ENCODE measurements at regions not wholly inside any gene's neighbourhood (a gene's known extent, or its start where the extent isn't known, plus 50 kb on each side); places are given as distances from the start of the nearest gene placed in this dataset.
"Not testable (repeated sequence)": the region's sequence is repeated elsewhere in the genome, so short reads cannot be mapped to it uniquely, and the experiment has no call there.

DNA sequence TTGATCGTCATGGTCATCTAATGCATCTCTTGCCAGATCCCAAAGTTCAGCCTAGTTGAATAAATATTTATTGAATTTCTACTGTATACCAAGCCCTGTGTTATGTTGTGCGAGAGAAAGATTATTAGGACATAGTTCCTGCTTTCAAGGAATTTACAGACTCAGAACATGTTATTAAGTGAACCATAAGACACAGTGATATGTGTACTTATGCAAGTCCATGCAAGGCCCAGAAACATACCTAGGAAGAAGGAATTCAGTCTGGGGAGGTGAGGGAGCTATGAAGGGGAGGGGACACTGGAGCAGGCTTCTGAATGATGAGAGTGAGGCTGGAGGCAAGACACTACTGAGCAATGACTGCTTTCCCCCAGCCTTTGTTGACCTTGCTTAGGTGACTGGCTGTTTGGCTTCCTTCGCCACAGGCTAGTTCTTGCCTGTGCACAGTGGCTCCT is 81.4 kb downstream of the ACAA2 start:
- no peak for DNase-seq

DNA sequence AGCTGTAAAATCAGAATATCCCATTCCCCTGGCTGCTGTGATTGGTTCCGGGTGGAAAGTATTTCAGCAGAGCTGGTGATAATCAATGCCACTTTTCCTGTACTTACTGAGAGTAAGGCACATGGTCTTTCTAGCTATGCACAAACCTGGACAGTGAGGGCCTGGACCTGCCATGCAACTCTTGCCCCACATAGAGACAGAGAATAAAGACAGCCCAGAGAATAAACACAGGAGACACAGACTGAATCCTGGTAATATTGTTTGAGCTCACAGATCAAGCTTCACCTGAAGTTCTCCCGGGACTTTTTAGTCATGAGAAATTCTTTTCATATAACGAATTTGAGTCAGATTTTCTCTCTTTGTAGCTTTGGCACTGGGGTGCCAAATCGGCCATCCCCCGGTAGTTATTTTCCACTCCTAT is 81.9 kb downstream of the ACAA2 start:
- DNase-seq, result no peak

DNA sequence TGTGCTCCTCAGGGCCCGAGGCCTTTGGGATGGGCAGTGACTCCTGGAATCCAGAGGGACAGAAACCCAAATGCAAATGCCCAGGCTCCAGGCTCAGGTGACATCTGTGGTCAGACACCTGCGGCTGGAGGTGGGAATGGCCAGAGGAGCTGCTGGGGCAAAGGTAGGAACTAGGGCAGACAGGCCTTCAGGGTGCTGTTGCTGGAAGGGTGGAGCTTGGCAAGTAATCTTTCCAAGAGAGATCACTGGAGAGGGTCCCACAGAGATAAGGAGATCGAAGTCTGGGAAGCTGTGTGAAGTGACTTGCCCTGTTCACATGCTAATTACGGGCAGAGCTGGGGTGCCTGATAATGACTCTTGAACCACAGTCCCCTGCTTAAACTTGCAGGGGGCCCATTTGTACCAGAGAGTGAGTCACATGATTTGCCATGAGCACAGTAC is 82.4 kb downstream of the ACAA2 start:
- no peak for DNase-seq

DNA sequence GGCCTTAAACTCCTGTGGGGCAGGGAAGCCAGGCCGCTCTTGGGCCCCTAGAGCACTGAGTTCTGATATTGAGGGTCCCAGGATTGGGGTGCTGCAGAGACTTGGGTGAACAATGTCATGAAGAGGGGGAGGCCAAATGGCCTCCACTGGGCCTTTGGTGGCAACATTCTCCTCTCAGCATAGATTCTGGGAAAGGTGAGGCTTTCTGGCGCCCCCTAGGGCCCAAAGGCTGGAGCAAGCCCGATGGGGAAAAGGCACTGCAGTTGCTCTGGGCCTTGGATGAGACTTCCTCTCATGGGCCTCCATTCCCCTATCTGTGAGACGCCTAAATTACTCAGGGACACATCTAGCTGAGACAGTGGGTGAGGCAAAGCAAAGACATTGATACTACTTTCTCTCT is 84.8 kb downstream of the ACAA2 start:
- no peak for DNase-seq

DNA sequence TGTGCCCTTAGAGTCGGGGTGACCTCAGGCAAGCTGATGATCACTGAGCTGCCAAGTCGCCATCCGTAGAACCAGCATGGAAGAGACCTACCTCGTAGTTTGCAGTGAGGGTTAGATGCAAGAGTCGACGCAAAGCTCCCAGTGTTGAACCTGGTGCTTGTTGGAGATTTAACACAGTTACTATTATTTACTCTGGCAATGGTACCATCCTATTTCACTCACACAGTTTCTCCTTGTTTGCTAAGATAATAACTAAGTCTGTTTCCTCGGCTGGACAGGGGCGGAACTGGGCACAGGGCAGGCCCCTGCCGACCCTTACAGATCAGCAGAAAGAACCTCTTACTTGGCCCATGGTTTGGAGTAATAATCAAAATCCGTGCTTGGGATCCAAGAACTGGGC is 85.5 kb downstream of the ACAA2 start:
- DNase-seq, result no peak

DNA sequence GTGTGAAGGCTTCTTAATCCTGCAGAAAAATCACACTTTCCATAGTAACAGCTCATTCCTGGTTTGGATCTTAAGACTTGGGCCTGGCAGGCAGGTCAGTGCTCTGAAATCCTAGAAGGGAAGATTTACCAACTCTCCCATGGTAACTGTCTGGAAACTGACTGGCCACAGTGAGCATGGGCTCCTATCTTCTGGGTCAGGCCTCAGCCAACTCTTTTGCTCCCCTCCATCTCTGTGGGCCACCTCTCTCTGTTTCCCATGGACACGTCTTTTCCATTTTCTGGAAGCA is 86.7 kb downstream of the ACAA2 start:
- no peak for DNase-seq

DNA sequence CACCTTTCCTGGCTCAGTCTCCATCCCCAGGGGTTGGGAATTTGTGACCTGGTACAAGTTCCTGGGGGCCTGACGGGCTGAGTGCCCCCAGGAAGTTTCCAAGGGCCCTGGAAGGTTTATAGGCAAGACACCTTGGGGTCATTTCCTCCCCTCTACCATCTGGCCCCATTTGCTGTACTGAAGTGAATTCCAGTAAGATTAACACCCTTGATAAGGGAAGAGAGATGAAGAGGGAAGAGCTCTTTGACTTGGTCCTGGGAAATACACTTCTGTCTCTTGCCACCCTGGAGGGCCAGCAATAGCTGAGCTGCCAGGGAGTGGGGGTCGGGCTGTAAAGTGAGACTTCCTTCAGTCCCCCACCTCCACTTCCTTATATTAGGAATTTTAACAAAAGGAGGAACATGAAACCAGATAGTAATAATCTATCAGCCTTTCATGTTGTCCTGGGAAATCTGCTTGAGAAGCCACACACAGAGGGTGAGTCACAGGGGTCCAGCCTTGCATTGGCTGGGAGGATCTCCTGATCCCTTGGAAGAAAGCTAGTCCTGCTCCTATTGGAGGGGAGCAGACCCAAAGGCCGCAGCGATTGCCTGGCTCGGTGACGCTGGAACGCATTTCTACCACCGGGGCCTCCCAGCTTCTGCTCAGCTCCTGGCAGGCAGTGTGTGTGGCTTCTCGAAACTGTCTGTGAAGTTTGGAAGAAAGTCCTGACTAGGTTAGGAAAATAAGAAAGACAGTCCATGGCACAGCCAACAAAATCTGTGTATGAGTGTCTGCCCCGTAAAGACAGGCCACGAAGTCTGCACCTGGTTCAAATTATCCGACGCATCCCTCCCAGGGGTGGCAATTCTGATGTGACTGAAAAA is 87.3 kb downstream of the ACAA2 start:
- no peak for DNase-seq

DNA sequence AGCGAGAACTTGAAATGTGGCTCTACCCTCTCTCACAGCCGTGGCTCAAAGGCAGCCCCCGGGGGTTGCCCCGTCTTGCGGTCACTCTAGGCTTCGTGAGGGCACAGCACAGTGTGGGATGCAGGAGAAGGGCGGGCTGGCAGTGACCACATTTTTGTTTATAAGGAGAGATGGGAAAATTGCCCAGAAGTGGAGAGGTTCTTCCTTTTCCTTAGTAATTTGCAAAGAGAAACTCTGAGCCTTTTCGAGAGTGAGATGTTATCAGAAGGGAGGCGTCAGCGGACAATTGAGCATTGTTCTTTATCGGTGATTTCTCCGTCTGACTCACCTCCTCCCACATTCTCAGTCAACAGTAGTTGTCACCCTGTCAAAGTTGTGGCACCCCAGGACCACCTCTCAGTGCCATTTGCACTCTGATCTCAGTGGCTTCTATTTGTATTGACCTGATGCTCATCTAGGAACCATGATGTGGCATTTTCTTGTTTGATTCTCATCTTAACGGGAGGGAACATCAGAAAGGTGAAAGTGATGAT is 89.6 kb downstream of the ACAA2 start:
- no peak for DNase-seq

DNA sequence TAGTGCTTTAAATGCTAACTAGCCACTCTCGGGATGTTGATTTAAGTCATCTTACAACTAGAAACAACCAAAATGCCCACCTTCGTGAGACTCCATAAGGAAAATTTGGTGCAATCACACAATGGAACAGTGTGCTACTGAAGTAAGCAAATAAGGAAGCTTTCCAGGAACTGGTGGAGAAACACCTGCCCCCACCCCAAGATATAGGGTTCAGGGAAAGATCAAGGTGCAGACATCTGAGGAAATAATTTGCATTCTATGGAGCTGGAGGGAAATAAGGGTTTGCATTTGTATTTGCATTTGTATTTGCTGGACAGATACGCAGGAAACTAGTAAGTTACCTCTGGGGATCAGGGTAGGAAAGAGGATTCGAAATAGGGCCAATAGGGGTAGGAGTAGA is 90.9 kb downstream of the ACAA2 start:
- no peak for DNase-seq

DNA sequence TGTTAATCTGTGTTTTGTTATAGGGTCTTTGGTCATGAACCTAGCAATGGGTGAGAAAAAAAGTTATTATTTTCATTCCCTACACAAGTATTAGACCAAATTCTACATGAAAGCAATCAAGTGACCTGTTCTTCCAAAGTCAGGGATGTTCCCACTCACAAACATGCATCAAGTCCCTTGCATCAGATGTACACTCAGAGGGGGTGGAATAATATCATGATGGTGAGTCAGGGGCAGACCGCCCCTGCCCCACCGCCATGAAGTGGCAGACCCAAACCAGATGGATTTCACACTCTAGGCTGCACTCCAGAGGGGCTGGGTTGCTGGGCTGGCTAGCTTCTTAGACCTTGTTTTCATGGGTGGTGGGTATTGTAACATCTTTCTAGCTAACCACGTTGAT is 91.4 kb downstream of the ACAA2 start:
- DNase-seq, result no peak

DNA sequence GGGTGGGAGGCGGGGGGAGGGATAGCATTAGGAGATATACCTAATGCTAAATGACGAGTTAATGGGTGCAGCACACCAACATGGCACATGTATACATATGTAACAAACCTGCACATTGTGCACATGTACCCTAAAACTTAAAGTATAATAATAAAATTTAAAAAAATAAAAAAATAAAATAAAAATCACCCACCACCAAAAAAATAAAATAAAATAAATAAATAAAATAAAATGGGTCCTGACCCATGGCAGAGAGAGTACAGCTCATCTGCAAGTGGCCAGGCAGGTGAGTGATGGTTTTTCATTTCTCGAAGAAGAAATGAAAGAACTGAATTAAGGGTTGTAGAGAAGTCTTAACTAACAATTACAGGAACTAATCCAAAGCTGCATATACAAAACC is 92.4 kb downstream of the ACAA2 start:
- not testable (repeated sequence) for DNase-seq

DNA sequence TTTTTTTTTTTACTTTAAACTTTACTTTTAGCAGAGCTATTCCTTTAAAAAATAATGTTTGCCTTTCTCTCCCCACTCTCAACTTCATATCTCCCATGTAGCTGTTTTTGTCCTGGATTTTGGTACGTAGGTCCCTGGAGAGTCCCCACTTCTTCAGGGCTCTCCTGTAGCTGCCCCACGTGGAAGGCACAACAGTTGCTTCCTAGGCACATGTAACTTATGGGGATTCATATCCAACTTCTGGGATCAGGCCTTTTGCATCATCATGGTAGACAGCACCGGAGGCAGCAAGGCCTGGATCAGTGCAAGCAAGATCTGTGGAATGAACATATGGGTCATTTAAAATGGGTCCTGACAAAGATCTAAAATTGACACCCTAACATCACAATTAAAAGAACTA is 95.7 kb downstream of the ACAA2 start:
- DNase-seq, result no peak

DNA sequence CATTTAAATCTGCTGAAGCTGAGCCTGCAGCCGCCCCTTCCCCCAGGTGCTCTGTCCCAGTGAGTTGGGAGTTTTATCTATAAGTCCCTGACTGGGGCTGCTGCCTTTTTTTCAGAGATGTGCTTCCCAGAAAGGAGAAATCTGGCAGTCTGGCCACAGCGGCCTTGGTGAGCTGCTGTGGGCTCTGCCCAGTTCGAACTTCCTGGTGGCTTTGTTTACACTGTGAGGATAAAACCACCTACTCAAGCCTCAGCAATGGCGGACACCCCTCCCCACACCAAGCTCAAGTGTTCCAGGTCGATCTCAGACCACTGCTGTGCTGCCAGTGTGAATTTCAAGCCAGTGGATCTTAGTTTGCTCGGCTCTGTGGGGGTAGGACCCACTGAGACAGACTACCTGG is 97.3 kb downstream of the ACAA2 start:
- DNase-seq, result no peak

DNA sequence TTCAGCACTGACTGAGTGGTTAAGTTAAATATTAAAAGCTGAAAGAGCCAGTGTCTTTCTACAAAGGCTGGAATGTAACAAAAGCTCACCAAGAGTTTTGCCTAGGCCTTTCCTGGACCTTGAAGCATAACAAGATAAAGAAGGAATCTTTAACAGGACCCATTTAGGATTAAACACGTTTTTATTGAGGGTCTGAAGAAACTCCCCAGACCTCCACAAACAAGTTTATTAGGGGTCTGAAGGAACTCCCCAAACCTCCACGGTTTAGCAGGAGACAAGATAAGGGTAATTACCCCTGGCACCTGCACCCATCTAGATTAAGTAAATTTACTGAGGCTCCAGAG is 104.0 kb downstream of the ACAA2 start:
- no peak for DNase-seq

DNA sequence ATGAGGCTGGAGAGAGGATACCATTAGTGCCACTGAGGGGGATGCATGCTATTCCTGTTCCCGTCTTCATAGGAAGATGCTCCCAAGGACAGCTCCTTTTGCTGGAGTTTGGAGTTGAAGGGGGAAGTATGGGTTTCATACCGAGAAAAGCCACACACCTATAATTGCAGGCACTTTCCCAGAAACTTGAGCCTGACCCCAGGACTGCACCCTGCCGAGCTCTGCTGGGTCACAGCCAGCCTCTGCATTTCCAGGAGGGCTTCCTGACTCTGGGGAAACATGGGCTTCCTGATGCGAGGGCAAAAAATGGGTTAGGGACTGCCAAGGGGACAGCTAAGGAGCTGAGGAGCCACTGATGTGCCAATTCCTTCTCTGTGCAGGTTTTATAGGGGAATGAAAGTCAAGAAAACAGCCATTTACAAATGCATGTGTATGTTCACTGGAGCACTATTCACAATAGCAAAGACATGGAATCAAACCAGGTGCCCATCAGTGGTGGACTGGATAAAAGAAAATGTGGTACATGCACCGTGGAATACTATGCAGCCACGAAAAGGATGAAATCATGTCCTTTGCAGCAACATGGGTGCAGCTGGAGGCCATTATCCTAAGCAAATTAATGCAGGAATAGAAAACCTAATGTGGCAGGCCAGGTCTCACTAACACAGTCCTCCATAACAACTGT is 104.5 kb downstream of the ACAA2 start:
- no peak for DNase-seq

DNA sequence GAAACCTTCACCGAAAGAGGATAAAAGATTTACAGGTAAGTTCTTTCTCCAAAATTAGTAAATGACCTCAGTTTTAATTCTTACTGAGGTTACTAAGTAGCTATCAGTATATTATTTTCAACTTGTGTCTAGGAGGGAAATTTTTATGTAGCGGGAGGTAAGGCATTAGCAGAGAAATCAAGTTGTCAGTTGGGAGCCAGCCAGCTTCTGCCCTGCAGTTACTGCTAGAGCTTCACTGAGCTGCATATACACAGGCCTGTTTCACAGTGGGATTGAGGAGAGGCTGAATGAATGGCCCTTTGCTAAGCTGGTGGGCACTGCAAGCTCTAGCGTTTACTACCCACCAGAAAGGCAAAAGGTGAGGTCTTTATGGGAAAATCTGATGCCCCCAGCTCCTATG is 105.7 kb downstream of the ACAA2 start:
- DNase-seq, result no peak

DNA sequence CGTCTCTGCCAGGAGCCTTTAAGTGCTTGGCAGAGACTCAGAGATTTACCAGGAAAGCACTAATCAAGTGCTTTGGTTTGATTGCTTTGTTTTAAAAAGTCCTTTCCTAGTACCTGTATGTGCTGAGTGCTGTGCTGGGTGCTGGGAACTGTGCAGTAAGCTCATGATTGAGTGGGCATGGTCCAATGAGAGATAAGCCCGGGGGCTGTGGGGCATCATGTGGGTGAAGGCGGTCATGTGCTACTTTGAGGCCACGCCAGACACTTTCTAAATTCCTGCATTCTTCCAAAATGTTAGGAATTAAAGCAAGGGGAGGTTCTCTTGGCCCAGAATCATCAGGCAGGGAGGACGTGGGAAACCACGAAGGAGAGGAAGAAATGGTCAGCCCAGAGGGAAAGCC is 109.0 kb downstream of the ACAA2 start:
- no peak for DNase-seq

DNA sequence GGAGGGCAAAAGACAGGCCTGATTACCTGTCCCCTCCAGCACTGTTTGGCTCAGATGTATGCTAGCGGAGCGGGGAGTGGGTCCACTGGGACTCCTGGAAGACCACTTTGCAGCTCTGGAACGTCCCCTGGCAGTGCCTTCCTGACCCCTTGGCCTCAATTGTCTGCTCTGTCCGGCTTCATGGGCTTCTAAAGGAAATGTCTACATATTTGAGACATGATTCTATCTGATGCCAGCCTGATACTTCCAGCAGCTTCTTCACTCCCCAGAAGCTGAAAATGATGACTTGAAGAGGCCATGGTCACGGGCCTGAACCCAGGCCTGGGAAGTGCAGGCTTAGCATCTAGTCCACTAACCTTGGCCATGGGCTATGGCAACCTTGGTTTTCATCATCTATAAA is 112.1 kb downstream of the ACAA2 start:
- DNase-seq, result no peak

DNA sequence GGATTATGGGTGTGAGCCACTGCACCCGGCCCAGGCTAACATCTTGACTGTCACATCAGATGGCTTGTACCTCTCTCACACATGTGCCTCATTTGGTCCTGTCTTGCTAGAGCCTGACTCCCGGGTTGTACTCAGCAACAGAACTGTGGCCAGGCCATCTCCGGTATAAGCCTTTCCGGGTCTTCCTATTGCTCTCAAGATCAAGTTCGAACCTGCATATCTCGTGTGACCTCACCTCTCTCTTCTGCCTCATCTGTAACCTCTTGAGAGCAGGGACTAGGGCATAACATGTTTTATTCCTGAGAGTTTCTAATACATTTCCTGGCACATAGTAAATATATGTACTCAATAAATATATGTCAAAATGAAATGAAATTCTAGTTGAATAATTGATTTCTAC is 114.0 kb downstream of the ACAA2 start:
- no peak for DNase-seq

DNA sequence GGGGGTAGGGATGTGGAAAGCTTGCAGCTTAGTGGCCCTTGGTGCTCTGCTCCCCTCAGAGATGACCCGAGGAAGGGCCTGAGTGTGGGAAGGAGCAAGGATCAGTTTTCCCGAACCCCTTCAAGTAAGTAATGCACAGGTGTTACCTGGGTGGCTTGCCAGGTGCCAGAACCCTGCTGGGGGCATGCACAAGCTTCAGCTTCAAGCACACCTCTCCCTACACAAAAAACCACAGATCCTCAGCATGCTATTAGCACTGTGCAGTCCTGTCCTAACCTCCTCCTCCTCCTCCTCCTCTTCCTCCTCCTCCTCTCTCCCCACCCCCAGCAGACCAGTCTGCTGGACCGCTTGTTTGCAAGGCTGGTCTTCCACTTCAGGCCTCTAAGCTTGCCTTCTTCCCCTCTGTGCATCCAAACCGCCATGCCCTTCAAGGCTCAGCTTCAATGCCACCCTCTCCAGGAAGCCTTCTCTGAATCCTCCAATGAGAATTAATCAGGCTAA is 114.8 kb downstream of the ACAA2 start:
- DNase-seq, result peak; percentile 25

DNA sequence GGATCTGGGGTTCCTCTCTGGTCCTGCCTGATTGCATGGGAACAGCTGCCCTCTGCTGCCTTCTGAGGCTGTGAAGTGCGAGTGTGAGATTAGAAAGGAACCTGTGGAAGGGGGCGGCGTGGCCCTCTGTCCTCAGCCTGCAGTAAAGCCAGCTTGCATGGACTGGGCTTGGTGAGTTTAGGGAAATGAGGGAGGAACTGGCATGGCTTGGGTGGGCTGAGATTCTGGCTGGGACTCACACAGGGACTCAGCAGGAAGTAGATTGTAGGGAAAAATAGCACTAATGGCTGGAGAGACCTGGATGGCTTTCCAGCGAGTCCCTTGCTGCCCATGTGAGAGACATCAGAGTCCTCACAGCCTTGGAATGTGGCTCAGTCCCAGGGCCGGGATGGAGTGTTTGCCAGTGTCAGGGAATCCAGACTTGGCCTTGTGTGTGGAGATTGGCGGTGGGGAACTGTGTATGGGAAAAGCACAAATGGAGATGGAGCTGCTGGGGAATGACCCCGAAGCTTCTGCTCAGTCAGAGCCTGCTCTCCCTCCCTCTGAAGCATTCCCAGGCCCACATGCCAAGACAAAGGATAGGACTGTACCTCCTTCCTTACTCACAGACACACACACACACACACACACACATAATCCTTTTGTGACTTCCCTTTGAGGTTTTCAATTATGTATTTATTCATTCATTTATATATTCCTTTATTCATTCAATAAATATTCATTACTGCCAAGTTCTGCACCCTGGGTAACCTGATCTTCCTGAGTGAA is 115.4 kb downstream of the ACAA2 start:
- DNase-seq, result no peak

DNA sequence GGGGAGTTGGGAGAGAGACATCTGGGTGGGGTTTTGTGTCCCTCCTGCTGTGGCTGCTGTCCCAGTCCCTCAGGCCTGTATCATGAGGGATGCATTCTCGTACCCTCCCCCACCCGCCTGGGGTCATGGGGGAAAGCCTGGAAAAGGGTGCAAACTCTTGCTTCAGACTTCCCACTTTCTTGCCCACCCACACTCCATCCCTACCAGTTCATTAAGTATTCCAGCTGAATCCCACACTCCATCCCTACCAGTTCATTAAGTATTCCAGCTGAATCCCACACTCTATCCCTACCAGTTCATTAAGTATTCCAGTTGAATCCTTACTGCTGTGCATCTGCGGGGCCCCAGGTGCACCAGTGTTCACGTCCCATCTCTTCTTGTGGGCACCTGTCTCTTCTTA is 116.3 kb downstream of the ACAA2 start:
- no peak for DNase-seq

DNA sequence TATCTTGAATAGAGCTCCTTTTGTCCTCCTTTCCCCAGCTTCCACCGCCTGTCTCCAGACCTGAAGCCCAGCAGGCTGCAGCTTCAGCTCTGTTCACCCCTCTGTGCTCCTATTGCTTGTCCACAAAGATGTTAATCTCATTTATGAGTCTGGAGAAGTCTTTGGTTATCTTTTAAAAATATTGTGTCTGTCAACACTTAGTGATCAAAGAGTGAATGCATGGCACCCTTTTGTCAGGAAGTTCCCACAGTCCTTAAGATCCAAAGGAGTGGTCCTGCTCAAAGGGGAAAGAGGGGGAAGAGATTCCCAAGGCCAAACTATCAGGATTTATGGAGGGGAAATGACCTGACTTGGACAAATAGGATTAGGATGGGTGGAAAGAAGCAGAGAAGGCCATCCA is 118.9 kb downstream of the ACAA2 start:
- DNase-seq, result no peak

DNA sequence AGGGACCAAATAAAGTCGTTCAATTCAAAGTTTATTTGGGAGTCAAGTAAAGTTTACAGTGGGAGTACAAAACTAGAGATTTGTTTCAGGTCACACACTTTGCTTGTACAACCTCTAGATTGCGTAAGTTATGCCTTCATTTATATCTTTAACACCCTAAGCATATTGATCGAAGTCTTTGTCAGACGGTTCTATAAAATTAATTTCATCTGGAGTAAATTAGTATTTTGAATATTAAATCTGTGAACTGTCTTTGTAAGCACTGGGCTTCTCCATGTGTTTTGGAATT is 119.7 kb downstream of the ACAA2 start:
- no peak for DNase-seq

Measured in NCI-H2171 treated with DMSO at 0.1 percent for 48 hours (cell line).